ENCODE measurements at regions not wholly inside any gene's neighbourhood (a gene's known extent, or its start where the extent isn't known, plus 50 kb on each side); places are given as distances from the start of the nearest gene placed in this dataset.

DNA sequence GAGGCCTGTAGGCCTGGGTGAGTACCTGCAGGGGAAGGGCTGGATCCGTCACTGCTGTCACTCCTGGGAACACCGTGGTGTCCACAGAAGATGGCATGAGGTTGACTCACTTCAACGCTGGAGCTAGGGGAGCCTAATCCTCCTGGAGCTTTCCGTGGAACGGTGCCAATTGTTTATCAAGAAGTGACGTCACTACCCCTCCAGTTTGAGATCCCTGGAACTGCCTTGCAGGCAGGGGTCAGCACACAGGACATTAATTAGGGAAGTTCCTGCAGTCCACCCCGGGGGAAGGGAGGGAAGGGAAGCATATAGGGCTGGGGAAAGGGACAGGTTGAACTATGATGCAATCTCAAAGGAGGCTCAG is 408.6 kb downstream of the GALR1 start:
- no peak for DNase-seq (ENCODE audit: low spot score)

DNA sequence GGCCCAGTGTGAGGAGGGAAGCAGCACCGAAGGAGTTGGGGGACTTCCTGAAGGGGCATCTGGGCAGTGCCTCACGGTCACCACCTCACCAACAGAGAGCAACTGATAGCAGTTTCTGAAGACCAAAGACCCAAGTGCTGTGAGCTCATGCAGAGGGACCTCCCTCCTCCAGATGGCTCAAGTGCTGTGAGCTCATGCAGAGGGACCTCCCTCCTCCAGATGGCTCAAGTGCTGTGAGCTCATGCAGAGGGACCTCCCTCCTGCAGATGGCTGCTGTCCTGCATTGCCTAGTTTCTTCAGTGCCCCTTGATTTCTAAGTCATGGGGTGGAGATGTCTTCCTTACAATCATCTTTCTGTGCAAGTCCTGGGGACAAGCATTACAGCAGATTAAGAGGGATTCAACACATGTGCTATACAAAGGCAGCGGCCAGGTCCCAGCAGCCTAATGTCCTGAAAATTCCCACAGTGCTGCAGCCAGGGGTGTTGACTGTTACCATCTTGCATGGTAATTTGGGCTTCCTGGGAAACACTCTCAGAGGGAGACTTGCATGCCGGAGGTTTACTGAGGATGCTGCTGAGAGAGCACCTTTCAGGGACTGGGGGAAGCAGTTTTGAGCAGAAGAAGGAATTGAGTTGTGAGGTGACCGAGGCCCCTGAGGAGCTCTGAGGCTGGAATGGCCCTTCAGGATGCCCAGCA is 409.3 kb downstream of the GALR1 start:
- DNase-seq (ENCODE audit: low spot score), result no peak

DNA sequence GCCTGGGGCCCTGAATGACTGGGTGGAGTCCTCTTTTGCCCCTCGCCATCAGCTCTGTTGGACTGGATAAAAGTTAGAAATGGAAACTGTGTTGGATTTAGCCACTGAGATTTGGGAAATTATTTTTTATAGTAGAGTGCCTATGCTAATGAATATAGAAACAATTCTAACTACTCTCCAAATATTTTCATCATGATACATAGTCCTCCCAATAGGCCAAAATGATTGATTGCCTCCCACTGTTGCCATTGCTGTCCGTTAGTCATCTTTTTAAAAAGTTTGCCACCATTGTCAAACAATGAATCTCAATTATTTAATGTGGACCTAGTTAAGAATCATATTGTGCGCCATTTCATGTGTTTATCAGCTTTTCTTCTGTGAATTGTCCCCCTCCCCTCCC is 417.0 kb downstream of the GALR1 start:
- no peak for DNase-seq (ENCODE audit: low spot score)

DNA sequence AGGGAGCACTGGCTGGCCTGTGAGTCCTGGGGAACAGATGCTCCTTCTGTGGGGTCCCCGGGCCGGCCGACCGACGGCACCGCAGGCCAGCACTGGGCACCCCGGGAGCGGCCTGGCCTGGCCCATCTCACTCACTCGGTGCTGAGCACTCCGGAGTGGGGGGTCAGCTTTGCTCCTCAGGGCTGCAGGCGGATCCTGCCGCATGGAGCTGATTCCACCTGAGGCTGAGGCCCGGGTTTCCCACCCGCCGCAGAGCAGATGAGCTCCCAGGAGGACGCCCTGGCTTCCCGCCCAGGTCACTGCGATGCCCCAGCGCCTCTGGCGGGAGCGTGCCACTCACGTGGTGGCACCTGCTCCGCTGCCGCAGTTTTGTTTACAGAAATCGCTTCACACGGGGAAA is 418.6 kb downstream of the GALR1 start:
- DNase-seq (ENCODE audit: low spot score), result no peak

DNA sequence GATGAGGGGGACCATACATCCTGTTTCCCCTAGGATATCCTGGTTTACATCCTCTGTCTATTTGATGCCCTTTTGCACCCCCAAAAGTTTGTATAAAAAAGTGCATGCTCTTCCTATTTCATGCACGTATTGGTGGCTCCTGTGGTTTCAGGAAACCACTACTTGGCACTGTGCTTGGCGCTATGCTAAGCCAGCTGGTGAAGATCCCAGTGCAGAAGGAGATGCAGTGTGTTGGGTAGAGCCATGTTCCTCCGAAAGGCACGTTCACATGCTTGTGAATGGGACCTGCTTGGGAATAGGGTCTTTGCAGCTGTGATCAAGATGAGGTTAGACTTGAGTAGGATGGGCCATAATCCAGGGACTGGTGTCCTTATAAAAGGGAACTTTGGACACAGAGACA is 419.7 kb downstream of the GALR1 start:
- no peak for DNase-seq (ENCODE audit: low spot score)

DNA sequence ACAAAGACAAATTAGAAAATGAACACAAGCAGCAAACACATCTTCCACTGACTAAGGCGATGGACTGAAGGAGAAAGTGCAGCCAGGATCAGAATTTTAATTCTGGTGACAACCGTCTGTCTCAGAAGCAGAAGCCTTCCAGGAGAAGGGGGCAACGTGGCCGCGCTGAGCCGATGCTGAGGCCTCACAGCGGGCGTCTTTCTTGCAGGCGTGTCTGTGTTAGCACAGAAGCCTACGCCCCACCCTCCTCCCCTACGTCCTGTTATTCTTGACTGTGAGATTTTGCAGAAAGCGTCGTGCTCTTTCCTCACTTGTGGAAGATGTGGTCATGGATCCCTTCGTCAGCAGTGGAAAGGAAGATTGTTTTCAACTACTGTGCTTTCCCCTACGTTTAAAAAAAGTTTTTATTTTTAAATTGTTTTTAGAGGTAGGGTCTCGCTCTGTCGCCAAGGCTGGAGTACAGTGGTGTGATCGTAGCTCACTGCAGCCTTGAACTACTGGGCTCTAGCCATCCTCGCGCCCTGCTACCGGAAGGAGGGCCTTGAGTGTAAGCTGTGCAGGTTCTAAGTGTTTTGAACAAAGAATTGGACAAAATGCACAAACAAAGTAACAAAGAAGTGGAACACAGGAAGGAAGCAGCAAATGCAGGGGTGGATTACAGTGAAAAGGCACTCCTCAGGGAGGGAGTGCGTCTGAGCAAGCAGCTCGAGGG is 422.0 kb downstream of the GALR1 start:
- no peak for DNase-seq (ENCODE audit: low spot score)

DNA sequence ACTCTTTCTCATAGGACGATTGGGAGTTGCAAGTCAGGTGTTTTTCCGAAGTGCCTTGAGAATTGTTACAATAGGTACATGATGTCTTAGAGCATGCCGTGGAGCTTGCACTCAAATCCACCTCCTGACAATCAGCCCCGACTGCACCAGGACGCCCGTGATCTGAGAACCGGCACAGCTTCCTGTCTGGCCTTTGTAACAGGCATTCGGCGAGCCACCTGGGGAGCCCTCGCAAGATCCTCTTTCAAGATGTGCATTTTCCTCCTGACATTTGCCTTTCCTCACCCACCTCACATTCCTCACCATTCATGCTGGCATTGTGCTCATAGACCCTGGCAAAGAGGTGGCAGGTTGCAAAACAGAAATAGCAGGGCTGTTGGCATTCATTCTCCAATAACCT is 427.3 kb downstream of the GALR1 start:
- no peak for DNase-seq (ENCODE audit: low spot score)

DNA sequence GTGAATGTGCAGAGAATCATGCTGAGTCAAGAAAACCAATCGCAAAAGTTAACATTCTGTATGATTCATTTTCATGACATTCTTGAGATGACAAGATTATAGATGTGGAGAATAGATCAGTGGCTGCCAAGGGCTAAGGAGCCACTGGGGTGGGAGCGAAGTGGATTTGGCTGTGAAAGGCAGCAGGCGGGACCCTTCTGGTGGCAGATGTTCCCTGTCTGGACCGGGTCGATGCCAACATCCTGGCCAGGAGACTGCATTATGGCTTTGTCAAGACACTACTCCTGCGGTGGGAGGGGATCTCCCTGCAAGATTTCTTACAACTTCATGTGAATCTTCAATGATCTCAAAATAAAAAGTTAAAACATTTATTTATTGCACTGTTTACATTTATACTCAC is 427.9 kb downstream of the GALR1 start:
- no peak for DNase-seq (ENCODE audit: low spot score)

DNA sequence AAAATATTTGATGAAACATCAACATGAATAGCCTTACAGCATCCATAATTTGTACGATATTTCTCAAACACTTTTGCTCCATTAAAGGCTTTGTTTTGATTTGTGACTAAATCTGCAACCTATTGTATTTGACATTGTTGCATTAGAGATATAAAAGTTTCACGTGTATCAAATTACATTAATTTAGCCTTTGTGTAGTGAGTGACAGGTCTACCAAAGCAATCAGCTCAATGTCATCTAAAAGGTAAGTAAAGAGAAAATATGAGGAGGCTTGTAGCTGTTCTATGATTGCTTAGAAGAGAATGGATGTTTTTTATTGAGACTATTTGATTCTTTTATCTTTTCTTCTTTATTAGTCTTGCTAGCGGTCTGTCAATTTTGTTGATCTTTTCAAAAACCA is 430.2 kb downstream of the GALR1 start:
- DNase-seq (ENCODE audit: low spot score), result no peak

DNA sequence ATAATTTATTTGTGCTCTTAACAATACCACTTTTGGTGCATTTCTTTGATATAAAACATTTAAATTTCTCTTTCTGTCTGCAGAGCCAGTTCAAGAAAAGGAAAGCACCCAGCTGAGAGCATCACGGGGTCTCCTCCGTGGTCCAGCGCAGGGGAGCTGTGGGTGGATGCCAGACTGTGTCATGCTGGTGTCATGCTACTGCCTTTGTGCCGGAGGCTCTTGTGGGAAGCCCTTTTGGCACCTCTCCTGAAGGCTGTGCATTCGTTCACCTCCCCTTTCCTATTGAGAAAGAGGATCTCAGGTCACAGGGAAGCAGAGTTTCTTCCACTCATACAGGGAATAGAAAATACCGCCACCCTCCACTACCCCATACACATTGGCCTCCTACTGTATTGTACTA is 450.4 kb downstream of the GALR1 start:
- DNase-seq (ENCODE audit: low spot score), result no peak

DNA sequence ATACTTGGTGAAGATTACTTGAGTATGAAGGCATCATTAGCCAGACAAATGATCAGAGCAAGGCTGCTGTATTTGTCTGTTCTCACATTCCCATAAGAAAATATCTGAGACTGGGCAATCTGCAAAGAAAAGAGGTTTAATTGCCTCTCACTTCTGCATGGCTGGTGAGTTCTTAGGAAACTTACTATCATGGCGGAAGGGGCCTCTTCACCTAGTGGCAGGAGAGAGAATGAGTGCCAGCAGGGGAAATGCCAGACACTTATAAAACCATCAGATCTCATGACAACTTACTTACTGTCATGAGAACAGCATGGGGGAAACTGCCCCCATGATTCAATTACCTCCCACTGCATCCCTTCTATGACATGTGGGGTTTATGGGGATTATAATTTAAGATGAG is 452.3 kb downstream of the GALR1 start:
- DNase-seq (ENCODE audit: low spot score), result no peak

DNA sequence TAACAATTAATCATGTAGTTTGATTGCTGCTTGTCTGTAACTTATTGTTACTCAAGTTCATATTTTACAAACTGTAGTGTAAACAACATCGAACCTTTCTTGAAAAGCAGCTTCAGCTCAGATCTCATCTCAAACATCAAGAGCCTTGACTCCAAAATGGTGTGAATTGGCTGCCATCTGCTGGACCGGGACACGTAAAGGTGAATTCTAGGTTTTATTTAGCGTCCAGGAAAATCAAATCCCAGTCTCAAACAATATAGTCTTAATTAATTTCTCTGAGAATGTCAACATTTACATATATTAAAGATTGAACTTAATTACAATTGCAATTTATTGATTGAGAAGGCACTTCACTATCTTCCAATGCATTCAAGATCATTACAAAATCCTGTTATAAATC is 453.0 kb downstream of the GALR1 start:
- no peak for DNase-seq (ENCODE audit: low spot score)

DNA sequence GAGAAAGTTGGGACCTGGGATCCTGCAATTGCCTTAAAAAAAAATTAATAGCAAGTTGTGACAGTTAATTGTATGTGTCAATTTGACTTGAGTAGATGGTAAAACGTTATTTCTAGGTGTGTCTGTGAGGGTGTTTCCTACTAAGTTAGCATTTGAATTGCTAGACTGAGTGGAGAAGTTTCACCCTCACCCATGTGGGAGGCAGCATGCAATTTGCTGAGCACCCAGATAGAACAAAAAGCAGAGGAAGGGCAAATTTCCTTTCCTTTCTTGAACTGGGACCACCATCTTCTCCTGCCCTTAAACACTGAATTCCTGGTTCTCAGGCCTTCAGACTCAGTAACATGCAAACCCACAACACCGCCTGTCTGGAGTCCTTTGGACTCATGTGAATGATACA is 455.7 kb downstream of the GALR1 start:
- no peak for DNase-seq (ENCODE audit: low spot score)

DNA sequence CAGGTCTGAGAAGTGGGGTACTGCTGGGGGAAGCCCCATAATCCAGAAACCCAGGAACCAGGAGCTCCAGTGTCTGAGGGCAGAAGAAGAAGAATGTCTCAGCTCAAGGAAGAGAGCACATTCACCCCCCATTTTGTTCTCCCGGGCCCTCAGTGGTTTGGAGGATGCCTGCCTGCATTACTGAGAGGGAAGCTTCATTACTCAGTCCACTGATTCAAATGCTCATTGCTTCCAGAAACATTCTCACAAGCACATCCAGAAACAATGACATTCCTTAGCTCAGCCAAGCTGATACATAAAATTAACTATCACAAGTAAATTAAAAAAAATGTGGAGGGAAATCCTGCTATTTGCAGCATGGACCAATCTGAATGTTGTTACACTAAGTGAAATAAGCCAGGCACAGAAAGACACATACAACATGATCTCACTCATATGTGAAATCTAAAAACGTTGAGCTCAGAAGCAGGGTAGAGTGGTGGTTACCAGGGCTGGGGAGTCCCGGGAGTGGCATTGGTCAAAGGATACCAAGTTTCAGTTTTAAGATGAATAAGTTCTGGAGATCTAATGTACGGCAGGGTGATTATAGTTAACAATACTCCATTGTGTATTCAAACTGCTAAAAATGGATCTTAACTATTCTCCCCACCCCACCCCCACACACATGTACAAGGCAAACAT is 459.3 kb downstream of the GALR1 start:
- no peak for DNase-seq (ENCODE audit: low spot score)

DNA sequence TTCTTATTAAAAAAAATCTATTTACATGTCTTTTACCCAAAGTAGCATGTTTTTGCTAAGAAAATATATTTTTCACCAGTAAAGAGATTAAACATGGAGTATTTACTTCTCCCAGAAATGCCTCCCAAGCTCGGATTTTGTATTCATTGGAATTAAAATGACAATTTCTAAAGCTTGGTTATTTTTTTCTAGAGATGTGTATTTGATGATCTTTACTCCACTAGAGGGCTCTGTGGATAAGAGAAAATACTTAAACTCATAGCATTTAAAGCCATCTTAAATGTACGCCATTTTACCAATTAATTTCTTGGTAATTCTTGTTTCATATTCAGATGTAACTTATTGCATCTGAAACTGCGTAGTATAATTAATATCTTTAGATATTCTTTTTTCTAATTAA is 461.4 kb downstream of the GALR1 start:
- no peak for DNase-seq (ENCODE audit: low spot score)

DNA sequence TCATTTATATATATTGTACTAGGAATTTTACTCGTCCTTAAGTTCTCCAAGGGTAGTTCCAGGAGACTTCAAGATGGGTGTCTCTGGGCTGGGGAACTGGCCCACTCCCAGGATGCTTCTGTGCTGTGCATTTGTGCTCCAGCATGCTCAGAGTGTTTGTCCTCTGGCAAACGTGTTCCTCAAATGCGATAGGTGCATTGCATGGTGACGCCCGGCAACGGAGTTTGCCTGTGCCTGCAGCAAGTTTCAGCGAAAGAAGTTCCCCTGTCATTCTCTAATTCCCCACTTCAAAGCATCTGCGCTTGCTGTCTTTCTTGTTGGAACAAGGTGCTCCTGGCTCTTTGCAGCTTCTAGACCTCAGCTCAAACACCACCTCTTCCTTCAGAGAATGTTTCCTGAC is 465.1 kb downstream of the GALR1 start:
- DNase-seq (ENCODE audit: low spot score), result no peak

DNA sequence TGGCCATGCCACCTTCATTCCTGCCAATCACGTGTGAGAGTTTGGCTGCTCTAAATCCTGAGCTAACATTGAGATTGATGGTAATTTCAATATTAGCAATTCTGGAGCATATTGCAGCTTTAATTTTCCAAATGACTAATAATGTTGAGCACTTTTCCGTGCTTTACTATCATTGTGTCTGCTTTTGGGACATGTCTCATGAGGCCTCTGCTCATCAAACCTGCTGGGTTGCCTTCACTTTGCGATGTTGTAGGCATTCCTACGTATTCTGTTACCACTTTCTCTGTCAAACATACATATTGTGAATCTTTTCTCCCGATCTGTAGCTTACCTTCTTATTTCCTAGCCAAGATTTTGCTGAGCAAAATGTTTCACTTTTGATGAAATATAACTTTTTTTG is 466.6 kb downstream of the GALR1 start:
- no peak for DNase-seq (ENCODE audit: low spot score)

DNA sequence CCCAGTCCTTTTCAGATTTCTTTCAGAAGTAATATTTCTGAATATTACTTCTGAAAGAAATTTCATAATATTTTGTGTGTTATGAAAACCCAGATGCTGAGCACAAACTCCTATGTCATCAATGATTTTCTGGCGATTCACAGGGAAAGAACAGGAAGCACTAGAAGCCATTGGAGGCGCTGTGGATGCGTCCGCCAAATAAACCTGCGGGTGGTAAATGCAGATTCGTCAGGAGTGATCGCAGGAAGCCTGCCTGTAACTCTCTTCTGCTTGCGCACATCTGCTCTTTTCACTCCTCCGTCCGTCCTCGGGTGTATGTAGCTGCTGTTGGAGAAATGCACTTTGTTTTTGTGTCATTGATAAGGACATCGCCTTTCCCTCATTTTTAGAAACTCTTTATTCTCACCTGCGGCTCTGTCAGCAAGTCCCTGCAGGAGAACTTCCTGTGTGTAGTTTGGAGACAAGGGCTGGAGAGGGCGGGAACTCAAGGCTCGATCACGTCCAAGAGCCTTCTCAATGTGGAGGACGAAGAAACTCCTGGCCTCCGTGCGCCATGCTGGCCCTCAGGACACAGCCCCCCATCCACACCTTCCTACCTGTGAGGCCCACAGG is 483.8 kb downstream of the GALR1 start:
- no peak for DNase-seq (ENCODE audit: low spot score)

DNA sequence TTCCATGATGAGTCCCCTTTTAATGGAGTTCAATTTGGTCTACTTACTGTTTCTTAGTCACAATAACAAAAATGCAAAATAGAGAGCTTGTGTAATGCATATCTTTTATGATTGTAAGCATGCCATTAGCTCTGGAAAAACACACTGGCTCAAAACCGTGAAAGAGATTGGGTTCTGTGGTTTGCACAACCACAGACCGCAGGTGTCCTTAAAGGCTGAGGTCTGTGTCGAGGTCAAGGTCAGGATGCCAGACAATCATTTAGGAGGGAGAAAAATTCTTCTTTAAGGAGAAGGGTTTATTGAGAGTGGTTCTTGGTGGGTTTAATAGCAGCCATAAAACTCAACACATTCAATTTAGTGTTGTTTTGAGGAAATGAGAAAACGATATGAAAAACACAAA is 487.2 kb downstream of the GALR1 start:
- DNase-seq (ENCODE audit: low spot score), result no peak

DNA sequence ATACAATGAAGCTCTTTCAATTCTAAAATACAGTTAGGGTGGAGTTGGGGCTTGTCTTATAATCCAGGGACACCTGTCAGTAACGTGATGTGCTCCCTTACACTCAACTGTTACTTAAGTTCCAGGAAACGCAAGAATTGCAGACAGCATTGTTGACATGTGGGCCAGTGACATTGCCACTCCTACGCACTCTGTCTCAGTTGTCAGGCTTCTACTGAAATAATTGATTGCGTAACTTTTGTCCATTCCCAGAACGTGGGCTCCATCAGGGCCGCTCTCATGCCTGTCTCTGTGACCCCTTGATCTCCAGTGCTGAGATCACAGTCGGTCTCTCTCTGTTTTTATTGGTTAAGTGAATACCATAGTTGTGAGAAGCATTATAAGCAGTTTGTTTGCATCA is 487.8 kb downstream of the GALR1 start:
- DNase-seq (ENCODE audit: low spot score), result no peak

DNA sequence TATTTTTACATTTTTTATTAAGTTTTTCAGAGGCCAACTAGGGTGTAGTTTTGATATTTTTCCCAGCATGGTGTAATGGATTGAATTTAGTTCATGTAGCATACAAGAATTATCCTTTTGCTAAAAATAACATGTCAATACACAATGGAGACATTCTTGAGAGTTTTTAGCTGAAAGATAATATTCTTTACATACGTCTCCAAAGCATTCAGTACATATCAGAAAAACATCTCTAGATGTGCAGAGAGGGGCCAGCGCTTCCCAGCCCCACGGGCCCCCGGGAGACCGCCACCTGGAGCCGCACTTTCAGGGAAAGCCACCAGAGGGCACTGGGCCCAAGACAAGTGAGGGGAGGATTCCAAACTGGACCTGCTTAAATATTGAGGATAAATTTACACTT is 499.4 kb downstream of the GALR1 start:
- DNase-seq (ENCODE audit: low spot score), result peak; percentile 6

DNA sequence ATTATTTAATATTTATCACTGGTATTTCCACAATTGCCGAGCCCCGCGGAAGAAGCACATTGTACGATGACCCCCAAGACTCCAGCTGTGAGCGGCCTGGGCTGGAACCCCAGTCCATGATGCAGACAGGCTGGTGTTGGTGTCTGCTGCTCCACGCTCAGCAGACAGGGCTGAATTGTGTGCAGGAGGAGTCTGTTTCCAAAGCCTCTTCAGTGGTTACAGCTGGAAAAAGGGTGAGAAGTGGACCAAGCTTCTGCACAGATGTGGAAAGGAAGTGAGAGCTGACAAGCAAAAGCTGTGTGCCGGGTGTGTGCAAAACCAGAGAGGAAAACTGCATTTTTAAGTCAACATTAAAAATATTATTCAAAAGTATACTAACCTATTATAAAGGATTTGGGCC is 500.4 kb downstream of the GALR1 start:
- no peak for DNase-seq (ENCODE audit: low spot score)

DNA sequence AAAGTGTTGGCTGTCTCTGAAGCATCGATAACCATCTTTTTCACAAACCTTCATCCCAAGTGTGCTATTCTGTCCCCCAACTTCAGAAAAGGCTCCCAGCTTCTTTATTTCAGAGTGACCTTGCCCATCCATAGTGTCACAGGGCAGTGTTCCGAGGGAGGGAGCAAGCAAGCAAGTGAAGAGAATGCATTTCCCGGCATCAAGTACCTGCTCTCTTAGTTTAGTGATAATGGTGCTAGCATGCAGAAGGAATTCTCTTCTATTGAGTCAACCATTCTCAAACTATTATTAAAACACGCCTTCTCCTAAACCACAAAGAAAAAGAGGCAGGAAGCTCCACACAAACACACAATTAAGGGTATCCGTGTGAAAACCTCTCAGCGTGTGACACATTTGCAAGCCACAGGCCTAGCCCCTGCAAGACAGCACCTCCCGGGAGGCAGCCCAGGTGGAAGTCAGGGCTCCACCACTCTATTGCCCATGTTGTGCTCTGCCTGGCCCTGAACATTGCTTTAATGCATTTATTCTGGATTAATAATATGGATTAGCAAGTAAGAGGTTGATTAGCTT is 504.9 kb downstream of the GALR1 start:
- no peak for DNase-seq (ENCODE audit: low spot score)

All from germinal center (tissue), 1 donor.